ENCODE measurements at regions not wholly inside any gene's neighbourhood (a gene's known extent, or its start where the extent isn't known, plus 50 kb on each side); places are given as distances from the start of the nearest gene placed in this dataset.

DNA sequence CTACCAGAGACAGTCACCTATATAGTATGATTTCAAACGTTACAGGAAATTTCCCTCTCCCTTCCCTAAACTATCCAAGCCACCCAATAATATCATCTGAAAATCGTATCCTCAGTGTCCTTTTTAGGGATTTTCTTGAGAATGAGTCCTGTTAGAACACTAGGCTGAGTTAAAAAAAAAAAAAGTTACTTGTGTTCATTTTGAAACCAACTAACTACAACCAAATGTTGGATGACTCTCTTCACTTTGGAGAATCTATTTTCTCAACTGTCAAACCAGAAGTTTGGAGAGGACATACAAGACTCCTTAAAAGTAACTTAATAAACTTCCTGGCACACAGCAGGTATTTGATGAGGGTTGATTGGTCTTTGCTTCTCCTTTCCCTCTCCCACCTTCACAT lies 183.2 kb upstream of the SESN3 start:
- TF ChIP-seq, protein P1, sequence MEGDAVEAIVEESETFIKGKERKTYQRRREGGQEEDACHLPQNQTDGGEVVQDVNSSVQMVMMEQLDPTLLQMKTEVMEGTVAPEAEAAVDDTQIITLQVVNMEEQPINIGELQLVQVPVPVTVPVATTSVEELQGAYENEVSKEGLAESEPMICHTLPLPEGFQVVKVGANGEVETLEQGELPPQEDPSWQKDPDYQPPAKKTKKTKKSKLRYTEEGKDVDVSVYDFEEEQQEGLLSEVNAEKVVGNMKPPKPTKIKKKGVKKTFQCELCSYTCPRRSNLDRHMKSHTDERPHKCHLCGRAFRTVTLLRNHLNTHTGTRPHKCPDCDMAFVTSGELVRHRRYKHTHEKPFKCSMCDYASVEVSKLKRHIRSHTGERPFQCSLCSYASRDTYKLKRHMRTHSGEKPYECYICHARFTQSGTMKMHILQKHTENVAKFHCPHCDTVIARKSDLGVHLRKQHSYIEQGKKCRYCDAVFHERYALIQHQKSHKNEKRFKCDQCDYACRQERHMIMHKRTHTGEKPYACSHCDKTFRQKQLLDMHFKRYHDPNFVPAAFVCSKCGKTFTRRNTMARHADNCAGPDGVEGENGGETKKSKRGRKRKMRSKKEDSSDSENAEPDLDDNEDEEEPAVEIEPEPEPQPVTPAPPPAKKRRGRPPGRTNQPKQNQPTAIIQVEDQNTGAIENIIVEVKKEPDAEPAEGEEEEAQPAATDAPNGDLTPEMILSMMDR (IDR thresholded peaks at IDR 0.05) = no peak
- TF ChIP-seq EZH2 (IDR thresholded peaks at IDR 0.05) (no peak), EZH2phosphoT487 (IDR thresholded peaks at IDR 0.05) (no peak)
- Histone ChIP-seq H3K4me1 (no peaks in the 10 kb centered on the region), H2AFZ (replicated peaks) (no peak overlapping the region), H3K9ac (no peak overlapping the region), H3F3A (ENCODE audit: low read depth) (no peaks in the 10 kb centered on the region), H3K27ac (no peak overlapping the region), H3K4me3 (no peak overlapping the region), H3K36me3 (no peaks in the 10 kb centered on the region), H3K27me3 (no peaks in the 10 kb centered on the region), H4K20me1 (ENCODE audit: low read depth) (no peaks in the 10 kb centered on the region), H3K9me3 (ENCODE audit: low read depth) (no peaks in the 10 kb centered on the region), H3K79me2 (ENCODE audit: low read depth) (no peaks in the 10 kb centered on the region), H3K4me2 (no peak overlapping the region)
- Mint-ChIP-seq H3K9me3 (no peaks in the 10 kb centered on the region), H3K27me3 (ENCODE audit: insufficient read depth, low read depth) (peaks cover 2% of the 10 kb centered on the region), H3K4me3 (no peak overlapping the region), H3K27ac (no peak overlapping the region), H3K4me1 (no peaks in the 10 kb centered on the region), H3K36me3 (no peaks in the 10 kb centered on the region)
- DNase-seq (ENCODE audit: low spot score) = no peak

DNA sequence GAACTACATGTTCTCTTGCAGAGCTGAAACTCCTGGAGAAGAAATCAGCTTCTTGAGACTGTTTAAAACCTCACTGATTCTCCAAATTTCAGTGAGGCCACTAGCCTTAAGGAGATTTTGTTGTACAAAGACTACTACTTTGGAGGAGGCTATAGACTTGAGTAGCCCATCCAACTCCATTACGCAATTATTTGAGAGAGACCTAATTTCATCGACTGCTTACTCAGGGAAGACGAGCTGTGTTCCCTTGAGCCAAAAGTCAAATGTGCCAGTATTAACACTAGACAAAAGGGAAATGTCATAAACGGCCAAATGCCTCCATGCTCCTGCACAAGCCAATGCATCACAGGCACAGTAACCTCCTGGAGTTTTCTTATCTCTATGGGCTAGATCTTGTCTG lies 182.8 kb upstream of the SESN3 start:
- no peak overlapping the region for H3K4me3 Mint-ChIP-seq

DNA sequence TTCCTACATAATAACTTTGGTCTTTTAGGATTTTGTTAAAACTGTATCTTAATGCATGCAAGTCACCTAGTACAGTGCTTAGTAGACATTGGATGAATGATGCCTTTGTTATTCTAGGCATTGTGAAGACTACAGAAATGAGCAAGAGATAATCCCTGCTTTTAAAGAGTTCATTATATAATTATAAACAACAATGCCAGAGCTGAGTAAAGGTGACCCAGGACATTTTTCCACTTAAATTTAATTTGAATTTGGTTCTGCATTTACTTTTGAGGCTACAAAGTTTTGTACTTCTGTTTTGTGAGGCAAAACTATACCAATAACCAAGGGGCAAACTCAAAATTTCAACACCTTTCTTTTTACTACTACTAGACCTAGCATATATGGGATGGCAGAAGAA lies 182.0 kb upstream of the SESN3 start:
- TF ChIP-seq, protein P1 (IDR thresholded peaks at IDR 0.05) = no peak
- TF ChIP-seq EZH2phosphoT487 (IDR thresholded peaks at IDR 0.05) (no peak), EZH2 (IDR thresholded peaks at IDR 0.05) (no peak)
- H2AFZ ChIP-seq (replicated peaks) = no peak overlapping the region
- no peak overlapping the region for H3K4me2 ChIP-seq
- H3K27ac Mint-ChIP-seq = no peak overlapping the region
- H3K36me3 ChIP-seq = no peaks in the 10 kb centered on the region
- peaks cover under 1% of the 10 kb centered on the region for H3K4me1 Mint-ChIP-seq
- no peak overlapping the region for H3K27ac ChIP-seq
- no peaks in the 10 kb centered on the region for H3K4me1 ChIP-seq
- H3K79me2 ChIP-seq (ENCODE audit: low read depth) = no peaks in the 10 kb centered on the region
- no peaks in the 10 kb centered on the region for H3K27me3 Mint-ChIP-seq (ENCODE audit: insufficient read depth, low read depth)
- no peaks in the 10 kb centered on the region for H3K27me3 ChIP-seq
- H3F3A ChIP-seq (ENCODE audit: low read depth) = no peaks in the 10 kb centered on the region
- no peak overlapping the region for H3K4me3 ChIP-seq
- H3K9ac ChIP-seq = no peak overlapping the region
- no peaks in the 10 kb centered on the region for H4K20me1 ChIP-seq (ENCODE audit: low read depth)
- no peaks in the 10 kb centered on the region for H3K9me3 Mint-ChIP-seq
- no peak overlapping the region for H3K4me3 Mint-ChIP-seq
- DNase-seq (ENCODE audit: low spot score) = no peak
- no peaks in the 10 kb centered on the region for H3K9me3 ChIP-seq (ENCODE audit: low read depth)
- H3K36me3 Mint-ChIP-seq = no peaks in the 10 kb centered on the region

More for the DNA sequence above, 182.8 kb upstream of the SESN3 start:
- H3K4me1 ChIP-seq = no peaks in the 10 kb centered on the region
- Mint-ChIP-seq H3K4me1 (no peaks in the 10 kb centered on the region), H3K9me3 (no peaks in the 10 kb centered on the region), H3K27me3 (ENCODE audit: insufficient read depth, low read depth) (peaks cover 2% of the 10 kb centered on the region), H3K27ac (no peak overlapping the region), H3K36me3 (no peaks in the 10 kb centered on the region)
- H3K36me3 ChIP-seq = no peaks in the 10 kb centered on the region
- H3K9me3 ChIP-seq (ENCODE audit: low read depth) = no peaks in the 10 kb centered on the region
- no peaks in the 10 kb centered on the region for H4K20me1 ChIP-seq (ENCODE audit: low read depth)
- H3F3A ChIP-seq (ENCODE audit: low read depth) = no peaks in the 10 kb centered on the region
- H3K4me2 ChIP-seq = no peak overlapping the region
- no peak for DNase-seq (ENCODE audit: low spot score)
- no peak for TF ChIP-seq EZH2phosphoT487 (IDR thresholded peaks at IDR 0.05)
- no peak for TF ChIP-seq EZH2 (IDR thresholded peaks at IDR 0.05)
- TF ChIP-seq, protein P1 (IDR thresholded peaks at IDR 0.05) = no peak
- no peak overlapping the region for H3K27ac ChIP-seq
- H2AFZ ChIP-seq (replicated peaks) = no peak overlapping the region
- no peak overlapping the region for H3K4me3 ChIP-seq
- no peaks in the 10 kb centered on the region for H3K27me3 ChIP-seq
- H3K9ac ChIP-seq = no peak overlapping the region
- no peaks in the 10 kb centered on the region for H3K79me2 ChIP-seq (ENCODE audit: low read depth)
